SH-SY5Y (cell line): ENCODE measurements at regions not wholly inside any gene's neighbourhood (a gene's known extent, or its start where the extent isn't known, plus 50 kb on each side); places are given as distances from the start of the nearest gene placed in this dataset.

ENCODE experiments used
- GATA2 ChIP-seq: IDR thresholded peaks from 2 replicates; pipeline ENCODE4 v1.6.1; 2011; ENCODE audit warnings: mild to moderate bottlenecking, low read depth, low read length
- GATA3 ChIP-seq: IDR thresholded peaks from 2 replicates; pipeline ENCODE4 v1.6.1; 2011; ENCODE audit warnings: low read depth, mild to moderate bottlenecking, low read length, moderate library complexity

DNA sequence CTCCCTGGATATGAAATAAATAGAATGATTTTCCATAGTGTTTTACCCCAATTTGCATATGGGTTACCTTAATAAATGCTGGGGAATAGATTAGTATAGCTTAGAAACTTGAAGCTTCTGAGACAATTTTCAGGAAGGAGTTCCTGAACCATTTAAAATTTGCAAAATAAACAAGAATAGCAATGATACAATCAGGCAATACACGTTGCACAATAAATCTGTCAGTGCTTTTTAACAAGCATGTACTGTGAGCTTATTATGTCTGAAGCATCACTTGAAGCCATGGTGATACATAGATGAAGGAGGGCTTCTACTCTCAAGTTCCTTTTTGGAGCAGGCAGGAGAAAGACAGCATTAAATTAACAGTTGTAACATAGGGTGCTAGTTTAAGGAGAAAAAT is 84.2 kb upstream of the WDFY3 start:
- no peak for TF ChIP-seq GATA3
- no peak for TF ChIP-seq GATA2
